ENCODE measurements at regions not wholly inside any gene's neighbourhood (a gene's known extent, or its start where the extent isn't known, plus 50 kb on each side); places are given as distances from the start of the nearest gene placed in this dataset.
A peak's percentile ranks its signal among the peaks of the same experiment; 100 is the strongest.
"Not testable (repeated sequence)": the region's sequence is repeated elsewhere in the genome, so short reads cannot be mapped to it uniquely, and the experiment has no call there.

DNA sequence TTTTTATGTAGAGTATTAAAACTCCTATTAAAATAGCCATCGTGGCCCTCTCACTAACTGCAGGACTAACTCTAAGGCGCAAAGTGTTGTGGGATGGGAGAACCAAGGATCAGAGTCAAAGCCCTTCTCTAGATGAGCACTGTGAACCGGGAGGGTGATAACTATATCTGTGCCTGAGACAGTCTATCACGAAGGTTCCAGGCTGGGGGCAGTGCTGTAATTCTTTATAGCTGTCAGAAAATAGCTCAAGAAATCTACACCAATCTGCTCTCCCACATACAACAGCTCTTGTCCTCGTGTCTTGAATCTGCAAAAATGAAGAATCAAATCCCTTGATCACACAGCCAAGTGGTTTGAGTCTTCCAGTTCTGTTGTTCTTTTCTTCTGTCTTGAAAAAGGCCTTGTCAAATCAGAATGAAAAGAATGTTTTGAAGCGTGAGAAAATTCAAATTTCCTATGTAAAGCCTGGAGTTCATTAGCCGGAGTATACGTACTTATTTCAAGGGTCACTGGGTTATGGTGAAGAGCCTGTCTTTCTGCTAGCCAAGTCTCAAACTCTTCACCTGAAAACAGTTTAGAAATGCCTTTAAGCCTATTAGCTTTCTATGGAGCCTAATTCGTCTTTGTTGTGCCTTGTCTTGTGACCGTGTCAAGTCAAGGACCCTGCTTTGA, 185.3 kb upstream of the NECTIN3 start:
- H3K27me3 ChIP-seq (ENCODE audit: insufficient read depth, low read length), result no peaks in the 10 kb centered on the region
- H3K27me3 Mint-ChIP-seq, result no peaks in the 10 kb centered on the region
- H3K36me3 Mint-ChIP-seq, result no peaks in the 10 kb centered on the region
- no peak overlapping the region for H3K4me3 ChIP-seq (ENCODE audit: low read length in 2 of 2)
- H3K4me1 ChIP-seq (ENCODE audit: insufficient read depth, low read length), result no peaks in the 10 kb centered on the region
- H3K9me3 Mint-ChIP-seq, result peaks cover 0 to 1% (median 0%) of the 10 kb centered on the region in 8 donors
- POLR2A ChIA-PET (ENCODE audit: partially characterized antibody), result no interaction called here
- CTCF ChIA-PET (ENCODE audit: partially characterized antibody), result no interaction called here
- no peak overlapping the region for H3K27ac ChIP-seq (ENCODE audit: low read depth, low read length)
- no peaks in the 10 kb centered on the region for H3K4me1 Mint-ChIP-seq
- intact Hi-C loops (cut with micrococcal nuclease), result no loop called here
- H3K4me3 Mint-ChIP-seq, result no peak overlapping the region
- H3K27ac Mint-ChIP-seq, result no peak overlapping the region
- no peaks in the 10 kb centered on the region for H3K9me3 ChIP-seq (ENCODE audit: control insufficient read depth in 1 of 2, low read length in 2 of 2)
- H3K36me3 ChIP-seq (ENCODE audit: insufficient read depth, low read length), result no peaks in the 10 kb centered on the region
- DNase-seq, result no peak

DNA sequence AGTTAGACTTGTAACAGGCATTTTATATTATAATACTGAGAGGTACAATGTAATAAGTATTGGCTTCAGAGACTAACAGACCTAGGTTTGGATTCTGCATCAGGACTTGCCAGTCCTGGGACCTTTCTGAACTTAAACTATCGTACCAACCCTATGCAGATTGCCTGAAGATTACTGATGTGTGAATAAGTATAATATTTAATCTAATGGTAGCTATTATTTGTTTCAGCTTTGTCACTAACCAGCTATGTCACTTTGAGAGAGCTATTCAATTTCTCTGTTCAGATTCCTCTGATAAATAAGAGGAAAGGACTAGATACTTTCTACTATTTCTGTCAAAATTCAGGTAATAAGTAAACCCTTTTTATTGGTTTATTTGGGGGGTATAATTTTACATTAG, 184.4 kb upstream of the NECTIN3 start:
- H3K4me1 ChIP-seq (ENCODE audit: insufficient read depth, low read length), result no peaks in the 10 kb centered on the region

DNA sequence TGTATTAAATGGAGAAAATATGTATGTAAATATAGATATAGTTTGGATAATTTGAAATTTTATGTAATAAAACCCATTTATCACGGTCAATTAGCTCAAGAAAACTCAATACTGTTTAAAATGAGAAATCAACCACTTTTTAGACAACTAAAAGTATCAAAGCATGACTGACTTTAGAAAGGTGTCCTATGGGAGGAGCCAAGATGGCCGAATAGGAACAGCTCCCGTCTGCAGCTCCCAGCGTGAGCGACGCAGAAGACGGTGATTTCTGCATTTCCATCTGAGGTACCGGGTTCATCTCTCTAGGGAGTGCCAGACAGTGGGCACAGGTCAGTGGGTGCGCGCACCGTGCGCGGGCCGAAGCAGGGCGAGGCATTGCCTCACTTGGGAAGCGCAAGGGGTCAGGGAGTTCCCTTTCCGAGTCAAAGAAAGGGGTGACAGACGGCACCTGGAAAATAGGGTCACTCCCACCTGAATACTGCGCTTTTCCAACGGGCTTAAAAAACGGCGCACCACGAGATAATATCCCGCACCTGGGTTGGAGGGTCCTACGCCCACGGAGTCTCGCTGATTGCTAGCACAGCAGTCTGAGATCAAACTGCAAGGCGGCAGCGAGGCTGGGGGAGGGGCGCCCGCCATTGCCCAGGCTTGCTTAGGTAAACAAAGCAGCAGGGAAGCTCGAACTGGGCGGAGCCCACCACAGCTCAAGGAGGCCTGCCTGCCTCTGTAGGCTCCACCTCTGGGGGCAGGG, 182.8 kb upstream of the NECTIN3 start:
- H3K27me3 ChIP-seq (ENCODE audit: insufficient read depth, low read length); CTCF ChIA-PET (ENCODE audit: partially characterized antibody); H3K4me3 ChIP-seq (ENCODE audit: low read length in 2 of 2); H3K9me3 ChIP-seq (ENCODE audit: control insufficient read depth in 1 of 2, low read length in 2 of 2); H3K36me3 Mint-ChIP-seq; DNase-seq; H3K36me3 ChIP-seq (ENCODE audit: insufficient read depth, low read length); H3K9me3 Mint-ChIP-seq; H3K4me1 ChIP-seq (ENCODE audit: insufficient read depth, low read length); H3K27ac ChIP-seq (ENCODE audit: low read depth, low read length); H3K4me1 Mint-ChIP-seq; H3K27me3 Mint-ChIP-seq; H3K27ac Mint-ChIP-seq; POLR2A ChIA-PET (ENCODE audit: partially characterized antibody); intact Hi-C loops (cut with micrococcal nuclease): not testable (repeated sequence)
- peak overlapping the region in 1 of 8 donors; percentile 49 for H3K4me3 Mint-ChIP-seq

More for the DNA sequence above, 184.4 kb upstream of the NECTIN3 start:
- intact Hi-C loops (cut with micrococcal nuclease), result no loop called here
- Histone ChIP-seq H3K9me3 (ENCODE audit: control insufficient read depth in 1 of 2, low read length in 2 of 2) (no peaks in the 10 kb centered on the region), H3K4me3 (ENCODE audit: low read length in 2 of 2) (no peak overlapping the region), H3K27ac (ENCODE audit: low read depth, low read length) (no peak overlapping the region), H3K27me3 (ENCODE audit: insufficient read depth, low read length) (no peaks in the 10 kb centered on the region), H3K36me3 (ENCODE audit: insufficient read depth, low read length) (no peaks in the 10 kb centered on the region)
- no peaks in the 10 kb centered on the region for H3K27me3 Mint-ChIP-seq
- no peaks in the 10 kb centered on the region for H3K36me3 Mint-ChIP-seq
- ChIA-PET POLR2A (ENCODE audit: partially characterized antibody) (no interaction called here), CTCF (ENCODE audit: partially characterized antibody) (interaction anchor here (0.6 kb wide), 1 partner anchor 39 kb away, joined by 3 read pairs; no protein-coding TSS in a partner anchor)
- H3K9me3 Mint-ChIP-seq, result peaks cover 0 to 1% (median 0%) of the 10 kb centered on the region in 8 donors
- H3K4me1 Mint-ChIP-seq, result no peaks in the 10 kb centered on the region
- no peak for DNase-seq
- H3K4me3 Mint-ChIP-seq, result no peak overlapping the region
- no peak overlapping the region for H3K27ac Mint-ChIP-seq

DNA sequence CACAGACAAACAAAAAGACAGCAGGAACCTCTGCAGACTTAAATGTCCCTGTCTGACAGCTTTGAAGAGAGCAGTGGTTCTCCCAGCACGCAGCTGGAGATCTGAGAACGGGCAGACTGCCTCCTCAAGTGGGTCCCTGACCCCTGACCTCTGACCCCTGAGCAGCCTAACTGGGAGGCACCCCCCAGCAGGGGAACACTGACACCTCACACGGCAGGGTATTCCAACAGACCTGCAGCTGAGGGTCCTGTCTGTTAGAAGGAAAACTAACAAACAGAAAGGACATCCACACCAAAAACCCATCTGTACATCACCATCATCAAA, 182.3 kb upstream of the NECTIN3 start:
- intact Hi-C loops (cut with micrococcal nuclease); H3K27ac ChIP-seq (ENCODE audit: low read depth, low read length); POLR2A ChIA-PET (ENCODE audit: partially characterized antibody); CTCF ChIA-PET (ENCODE audit: partially characterized antibody); H3K4me3 ChIP-seq (ENCODE audit: low read length in 2 of 2); H3K27me3 Mint-ChIP-seq; H3K9me3 Mint-ChIP-seq; DNase-seq; H3K4me1 ChIP-seq (ENCODE audit: insufficient read depth, low read length); H3K36me3 ChIP-seq (ENCODE audit: insufficient read depth, low read length); H3K27ac Mint-ChIP-seq; H3K4me3 Mint-ChIP-seq; H3K27me3 ChIP-seq (ENCODE audit: insufficient read depth, low read length); H3K36me3 Mint-ChIP-seq; H3K9me3 ChIP-seq (ENCODE audit: control insufficient read depth in 1 of 2, low read length in 2 of 2); H3K4me1 Mint-ChIP-seq: not testable (repeated sequence)

DNA sequence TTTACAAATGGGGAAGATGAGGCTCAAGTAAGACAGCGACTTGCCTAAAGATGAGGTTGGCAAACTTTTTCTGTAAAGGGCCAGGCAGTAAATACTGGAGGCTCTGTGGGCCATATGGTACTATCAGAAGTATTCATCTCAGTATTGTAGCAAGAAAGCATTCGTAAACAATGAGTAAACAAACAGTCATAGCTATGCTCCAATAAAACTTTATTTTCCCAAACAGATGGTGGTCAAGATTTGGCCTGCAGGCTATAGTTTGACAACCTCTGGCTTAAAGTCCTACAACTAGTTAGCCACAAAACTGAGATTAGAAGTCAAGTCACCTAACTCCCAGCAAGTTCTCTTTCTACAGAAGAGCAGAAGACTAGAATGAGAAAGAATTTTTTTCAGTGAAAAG, 177.0 kb upstream of the NECTIN3 start:
- Mint-ChIP-seq H3K4me1 (no peaks in the 10 kb centered on the region), H3K27ac (no peak overlapping the region), H3K9me3 (peaks cover 0 to 1% (median 0%) of the 10 kb centered on the region in 8 donors), H3K4me3 (no peak overlapping the region), H3K27me3 (no peaks in the 10 kb centered on the region), H3K36me3 (no peaks in the 10 kb centered on the region)
- H3K4me1 ChIP-seq (ENCODE audit: insufficient read depth, low read length), result no peaks in the 10 kb centered on the region
- no peaks in the 10 kb centered on the region for H3K36me3 ChIP-seq (ENCODE audit: insufficient read depth, low read length)
- no peak overlapping the region for H3K4me3 ChIP-seq (ENCODE audit: low read length in 2 of 2)
- intact Hi-C loops (cut with micrococcal nuclease), result no loop called here
- no peaks in the 10 kb centered on the region for H3K9me3 ChIP-seq (ENCODE audit: control insufficient read depth in 1 of 2, low read length in 2 of 2)
- no peaks in the 10 kb centered on the region for H3K27me3 ChIP-seq (ENCODE audit: insufficient read depth, low read length)
- POLR2A ChIA-PET (ENCODE audit: partially characterized antibody), result no interaction called here
- CTCF ChIA-PET (ENCODE audit: partially characterized antibody), result no interaction called here
- no peak for DNase-seq
- H3K27ac ChIP-seq (ENCODE audit: low read depth, low read length), result no peak overlapping the region

DNA sequence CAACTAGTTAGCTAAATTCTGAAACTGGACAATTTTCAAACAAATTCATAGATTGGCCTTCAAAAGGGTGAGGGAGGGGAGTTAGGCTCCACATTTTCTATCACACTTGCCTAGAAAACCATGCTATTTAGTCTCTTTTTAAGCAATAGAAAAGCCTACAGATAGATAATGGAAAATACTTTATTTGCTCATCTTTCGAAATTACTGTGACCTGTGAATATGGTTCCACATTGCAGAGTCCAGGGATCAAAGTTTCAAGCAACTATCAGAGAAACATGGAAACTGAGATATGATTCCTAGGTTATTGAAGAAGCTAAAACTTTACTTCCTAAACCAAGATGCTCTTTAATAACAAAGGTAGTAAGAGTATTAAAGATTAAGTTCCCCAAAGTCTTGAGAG, 176.6 kb upstream of the NECTIN3 start:
- CTCF ChIA-PET (ENCODE audit: partially characterized antibody), result no interaction called here
- H3K27me3 Mint-ChIP-seq, result no peaks in the 10 kb centered on the region
- intact Hi-C loops (cut with micrococcal nuclease), result no loop called here

DNA sequence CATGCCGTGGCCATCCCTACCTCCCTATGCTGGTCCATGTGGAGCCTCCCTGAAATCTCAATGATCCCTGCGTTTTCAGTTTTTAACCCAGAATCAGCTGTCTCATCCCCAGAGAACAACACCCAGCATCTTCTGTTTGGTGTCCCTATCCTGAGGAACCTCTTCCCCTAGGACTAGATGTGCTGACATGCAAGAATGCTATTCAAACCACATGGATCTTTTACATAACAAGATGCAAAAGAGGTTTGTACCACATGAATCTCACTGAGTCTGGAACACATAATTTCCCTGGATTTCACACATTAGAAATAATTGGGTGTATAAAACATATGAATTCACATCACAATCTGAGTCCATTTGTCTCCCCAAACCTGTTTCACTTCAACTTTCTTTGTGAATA, 174.6 kb upstream of the NECTIN3 start:
- Mint-ChIP-seq H3K4me3 (no peak overlapping the region), H3K36me3 (no peaks in the 10 kb centered on the region), H3K9me3 (no peaks in the 10 kb centered on the region), H3K4me1 (no peaks in the 10 kb centered on the region), H3K27ac (no peak overlapping the region), H3K27me3 (no peaks in the 10 kb centered on the region)
- POLR2A ChIA-PET (ENCODE audit: partially characterized antibody), result no interaction called here
- Histone ChIP-seq H3K27me3 (ENCODE audit: insufficient read depth, low read length) (no peaks in the 10 kb centered on the region), H3K4me3 (ENCODE audit: low read length in 2 of 2) (no peak overlapping the region), H3K27ac (ENCODE audit: low read depth, low read length) (no peak overlapping the region), H3K9me3 (ENCODE audit: control insufficient read depth in 1 of 2, low read length in 2 of 2) (no peaks in the 10 kb centered on the region), H3K4me1 (ENCODE audit: insufficient read depth, low read length) (no peaks in the 10 kb centered on the region), H3K36me3 (ENCODE audit: insufficient read depth, low read length) (no peaks in the 10 kb centered on the region)
- intact Hi-C loops (cut with micrococcal nuclease), result no loop called here
- CTCF ChIA-PET (ENCODE audit: partially characterized antibody), result no interaction called here
- no peak for DNase-seq

More for the DNA sequence above, 176.6 kb upstream of the NECTIN3 start:
- POLR2A ChIA-PET (ENCODE audit: partially characterized antibody), result no interaction called here
- Histone ChIP-seq H3K27me3 (ENCODE audit: insufficient read depth, low read length) (no peaks in the 10 kb centered on the region), H3K9me3 (ENCODE audit: control insufficient read depth in 1 of 2, low read length in 2 of 2) (no peaks in the 10 kb centered on the region), H3K4me1 (ENCODE audit: insufficient read depth, low read length) (no peaks in the 10 kb centered on the region), H3K4me3 (ENCODE audit: low read length in 2 of 2) (no peak overlapping the region), H3K36me3 (ENCODE audit: insufficient read depth, low read length) (no peaks in the 10 kb centered on the region), H3K27ac (ENCODE audit: low read depth, low read length) (no peak overlapping the region)
- Mint-ChIP-seq H3K4me1 (no peaks in the 10 kb centered on the region), H3K36me3 (no peaks in the 10 kb centered on the region), H3K9me3 (peaks cover 0 to 1% (median 0%) of the 10 kb centered on the region in 8 donors), H3K4me3 (no peak overlapping the region), H3K27ac (no peak overlapping the region)
- DNase-seq, result no peak

Data from CD4-positive, alpha-beta memory T cell (primary cell).